Right lobe of liver (tissue), 4 donors: ENCODE measurements at regions not wholly inside any gene's neighbourhood (a gene's known extent, or its start where the extent isn't known, plus 50 kb on each side); places are given as distances from the start of the nearest gene placed in this dataset.
"Not testable (repeated sequence)": the region's sequence is repeated elsewhere in the genome, so short reads cannot be mapped to it uniquely, and the experiment has no call there.

Experiments
- CTCF ChIP-seq, 4 donors: fragments of 200-600 bp in 3 of 4; fragments of 450-650 bp in 1 of 4; IDR thresholded peaks; one replicate each; pipeline versions ENCODE4 v1.5.1 to v1.8.0; 2016 to 2022; ENCODE audit warnings: antibody characterized with exemption in 4 of 4, mild to moderate bottlenecking in 2 of 4
- POLR2A ChIP-seq: fragments of 450-650 bp; IDR thresholded peaks from one replicate; pipeline ENCODE4 v1.6.1; 2017; ENCODE audit warnings: antibody characterized with exemption, mild to moderate bottlenecking
- donor health status: DM: no; HTN: no; CAD: no.
- donor health status: DM: no; HTN: no; CAD: no.
- donor health status: DM: no; HTN: yes; CAD: no.

GRCh38 chr7:127451258-127451657, 58.8 kb upstream of the ZNF800 start:
- not testable (repeated sequence) for TF ChIP-seq CTCF (IDR thresholded peaks at IDR 0.05); POLR2A
